ENCODE measurements at regions not wholly inside any gene's neighbourhood (a gene's known extent, or its start where the extent isn't known, plus 50 kb on each side); places are given as distances from the start of the nearest gene placed in this dataset.

GRCh38 chrX:18065956-18066355 lies 154.7 kb downstream of the BEND2 start:
- Histone ChIP-seq H3K9ac (ENCODE audit: low read length) (peak overlapping the region; percentile 3), H3K4me3 (ENCODE audit: low read length) (peak overlapping the region; percentile 34), H4K20me1 (ENCODE audit: insufficient read depth) (no peaks in the 10 kb centered on the region), H3K27me3 (ENCODE audit: insufficient read depth, low read depth, low read length) (no peaks in the 10 kb centered on the region), H3K4me2 (ENCODE audit: low read length) (no peak overlapping the region), H3K27ac (ENCODE audit: low read length) (no peak overlapping the region), H3F3A (ENCODE audit: insufficient read depth, low read length, poor library complexity, severe bottlenecking) (no peaks in the 10 kb centered on the region), H2AFZ (ENCODE audit: low read depth, low read length) (no peak overlapping the region), H3K9me2 (ENCODE audit: insufficient read depth, low read length) (no peaks in the 10 kb centered on the region), H3K9me3 (ENCODE audit: low read length) (no peaks in the 10 kb centered on the region), H3K79me2 (replicated peaks; ENCODE audit: insufficient read depth, low read length) (no peaks in the 10 kb centered on the region), H3K36me3 (ENCODE audit: insufficient read depth, low read length) (no peaks in the 10 kb centered on the region)
- TF ChIP-seq EZH2 (IDR thresholded peaks at IDR 0.05; ENCODE audit: borderline replicate concordance, insufficient read depth, low read length, poor library complexity, severe bottlenecking) (no peak), RAD21 (conservative IDR thresholded peaks at IDR 0.05) (no peak), POLR2AphosphoS5 (IDR thresholded peaks at IDR 0.05) (no peak), SMC3 (conservative IDR thresholded peaks at IDR 0.05; ENCODE audit: poor library complexity) (no peak), CTCF (IDR thresholded peaks at IDR 0.05; ENCODE audit: poor library complexity, severe bottlenecking) (no peak), REST (IDR thresholded peaks at IDR 0.05; ENCODE audit: borderline replicate concordance) (no peak), EP300 (conservative IDR thresholded peaks at IDR 0.05; ENCODE audit: poor library complexity, severe bottlenecking) (no peak), MXI1 (conservative IDR thresholded peaks at IDR 0.05; ENCODE audit: poor library complexity, severe bottlenecking) (no peak), TAF1 (IDR thresholded peaks at IDR 0.05; ENCODE audit: low read depth) (no peak)

GRCh38 chrX:18051690-18052089 lies 169.0 kb downstream of the BEND2 start:
- Histone ChIP-seq H3K36me3 (ENCODE audit: insufficient read depth, low read length) (no peaks in the 10 kb centered on the region), H3K9ac (ENCODE audit: low read length) (peak overlapping the region; percentile 12), H3K27ac (ENCODE audit: low read length) (peak overlapping the region; percentile 44), H3K4me2 (ENCODE audit: low read length) (no peak overlapping the region), H3K4me3 (ENCODE audit: low read length) (peak overlapping the region; percentile 25), H3K9me2 (ENCODE audit: insufficient read depth, low read length) (no peaks in the 10 kb centered on the region), H3K27me3 (ENCODE audit: insufficient read depth, low read depth, low read length) (no peaks in the 10 kb centered on the region), H2AFZ (ENCODE audit: low read depth, low read length) (no peak overlapping the region), H4K20me1 (ENCODE audit: insufficient read depth) (no peaks in the 10 kb centered on the region), H3K79me2 (replicated peaks; ENCODE audit: insufficient read depth, low read length) (no peaks in the 10 kb centered on the region), H3K9me3 (ENCODE audit: low read length) (no peaks in the 10 kb centered on the region), H3F3A (ENCODE audit: insufficient read depth, low read length, poor library complexity, severe bottlenecking) (no peaks in the 10 kb centered on the region)
- TF ChIP-seq MXI1 (conservative IDR thresholded peaks at IDR 0.05; ENCODE audit: poor library complexity, severe bottlenecking) (no peak), CTCF (IDR thresholded peaks at IDR 0.05; ENCODE audit: poor library complexity, severe bottlenecking) (no peak), TAF1 (IDR thresholded peaks at IDR 0.05; ENCODE audit: low read depth) (no peak), REST (IDR thresholded peaks at IDR 0.05; ENCODE audit: borderline replicate concordance) (peak; percentile 28), RAD21 (conservative IDR thresholded peaks at IDR 0.05) (no peak), EP300 (conservative IDR thresholded peaks at IDR 0.05; ENCODE audit: poor library complexity, severe bottlenecking) (peak; percentile 13), POLR2AphosphoS5 (IDR thresholded peaks at IDR 0.05) (no peak), SMC3 (conservative IDR thresholded peaks at IDR 0.05; ENCODE audit: poor library complexity) (no peak), EZH2 (IDR thresholded peaks at IDR 0.05; ENCODE audit: borderline replicate concordance, insufficient read depth, low read length, poor library complexity, severe bottlenecking) (no peak)
